ENCODE measurements at regions not wholly inside any gene's neighbourhood (a gene's known extent, or its start where the extent isn't known, plus 50 kb on each side); places are given as distances from the start of the nearest gene placed in this dataset.
A peak's percentile ranks its signal among the peaks of the same experiment; 100 is the strongest.

DNA sequence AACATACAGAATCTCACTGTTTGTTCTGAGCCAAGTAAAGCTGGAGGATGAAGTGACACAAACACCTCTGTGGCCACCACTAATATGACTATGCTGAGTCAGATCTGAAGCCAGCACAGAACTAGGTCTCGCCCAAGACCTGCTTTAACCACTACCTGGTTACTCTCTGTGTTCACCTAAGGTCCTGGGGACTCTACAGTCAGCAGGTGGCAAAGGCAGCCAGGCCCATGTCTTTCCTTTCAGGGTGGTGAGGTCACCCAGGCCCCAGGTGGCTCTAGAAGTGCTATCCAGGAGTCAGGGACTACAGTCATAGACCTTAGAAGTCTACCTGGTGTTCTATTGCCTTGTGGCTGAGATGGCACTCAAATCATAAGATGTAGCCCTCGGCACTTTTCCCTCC, 287.9 kb upstream of the ARRDC4 start:
- no peaks in the 10 kb centered on the region for H3F3A ChIP-seq (ENCODE audit: insufficient read depth, low read length)
- H3K9me3 ChIP-seq (replicated peaks; ENCODE audit: insufficient read depth, low read length): no peaks in the 10 kb centered on the region
- H3K4me2 ChIP-seq (ENCODE audit: low read depth, low read length): no peak overlapping the region
- H3K36me3 ChIP-seq (replicated peaks; ENCODE audit: insufficient read depth, low read length): no peaks in the 10 kb centered on the region
- H4K20me1 ChIP-seq (ENCODE audit: insufficient read depth, low read length): no peaks in the 10 kb centered on the region
- no peaks in the 10 kb centered on the region for H3K79me2 ChIP-seq (ENCODE audit: low read length)
- no peak overlapping the region for H3K4me3 ChIP-seq (ENCODE audit: low read length)
- TF ChIP-seq, protein P1, sequence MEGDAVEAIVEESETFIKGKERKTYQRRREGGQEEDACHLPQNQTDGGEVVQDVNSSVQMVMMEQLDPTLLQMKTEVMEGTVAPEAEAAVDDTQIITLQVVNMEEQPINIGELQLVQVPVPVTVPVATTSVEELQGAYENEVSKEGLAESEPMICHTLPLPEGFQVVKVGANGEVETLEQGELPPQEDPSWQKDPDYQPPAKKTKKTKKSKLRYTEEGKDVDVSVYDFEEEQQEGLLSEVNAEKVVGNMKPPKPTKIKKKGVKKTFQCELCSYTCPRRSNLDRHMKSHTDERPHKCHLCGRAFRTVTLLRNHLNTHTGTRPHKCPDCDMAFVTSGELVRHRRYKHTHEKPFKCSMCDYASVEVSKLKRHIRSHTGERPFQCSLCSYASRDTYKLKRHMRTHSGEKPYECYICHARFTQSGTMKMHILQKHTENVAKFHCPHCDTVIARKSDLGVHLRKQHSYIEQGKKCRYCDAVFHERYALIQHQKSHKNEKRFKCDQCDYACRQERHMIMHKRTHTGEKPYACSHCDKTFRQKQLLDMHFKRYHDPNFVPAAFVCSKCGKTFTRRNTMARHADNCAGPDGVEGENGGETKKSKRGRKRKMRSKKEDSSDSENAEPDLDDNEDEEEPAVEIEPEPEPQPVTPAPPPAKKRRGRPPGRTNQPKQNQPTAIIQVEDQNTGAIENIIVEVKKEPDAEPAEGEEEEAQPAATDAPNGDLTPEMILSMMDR (IDR thresholded peaks at IDR 0.05; ENCODE audit: low read length): no peak
- TF ChIP-seq EZH2phosphoT487 (IDR thresholded peaks at IDR 0.05; ENCODE audit: low read length) (no peak), EZH2 (optimal IDR thresholded peaks at IDR 0.05; ENCODE audit: low read depth, low read length) (no peak)
- no peak overlapping the region for H3K27ac ChIP-seq (ENCODE audit: low read length)
- H3K9me2 ChIP-seq (replicated peaks; ENCODE audit: insufficient read depth, low read length): no peaks in the 10 kb centered on the region
- no peak overlapping the region for H2AFZ ChIP-seq (ENCODE audit: low read length)
- peak; percentile 59 for DNase-seq
- H3K27me3 ChIP-seq (replicated peaks; ENCODE audit: insufficient read depth, low read length): no peaks in the 10 kb centered on the region
- no peaks in the 10 kb centered on the region for H3K4me1 ChIP-seq (ENCODE audit: low read length)
- H3K9ac ChIP-seq (ENCODE audit: low read length): no peak overlapping the region

DNA sequence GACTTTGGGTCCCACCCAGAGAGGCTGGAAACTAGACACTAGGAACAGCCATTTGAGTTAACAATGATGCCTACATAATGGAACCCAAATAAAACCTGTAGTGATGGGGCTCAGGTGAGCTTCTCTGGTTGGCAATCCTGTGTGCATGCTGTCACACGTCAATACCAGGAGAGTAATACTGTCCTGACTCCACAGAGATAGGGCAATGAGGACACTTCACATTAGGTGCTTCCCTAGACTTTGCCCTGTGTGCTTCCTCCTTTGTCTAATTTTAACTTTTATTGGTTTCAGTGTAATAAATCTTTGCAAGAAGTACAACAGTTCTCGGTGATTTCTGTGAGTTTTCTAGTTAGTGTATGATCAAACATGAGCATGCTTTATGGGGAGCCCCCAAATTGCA, 281.8 kb upstream of the ARRDC4 start:
- no peak overlapping the region for H3K27ac ChIP-seq (ENCODE audit: low read length)

DNA sequence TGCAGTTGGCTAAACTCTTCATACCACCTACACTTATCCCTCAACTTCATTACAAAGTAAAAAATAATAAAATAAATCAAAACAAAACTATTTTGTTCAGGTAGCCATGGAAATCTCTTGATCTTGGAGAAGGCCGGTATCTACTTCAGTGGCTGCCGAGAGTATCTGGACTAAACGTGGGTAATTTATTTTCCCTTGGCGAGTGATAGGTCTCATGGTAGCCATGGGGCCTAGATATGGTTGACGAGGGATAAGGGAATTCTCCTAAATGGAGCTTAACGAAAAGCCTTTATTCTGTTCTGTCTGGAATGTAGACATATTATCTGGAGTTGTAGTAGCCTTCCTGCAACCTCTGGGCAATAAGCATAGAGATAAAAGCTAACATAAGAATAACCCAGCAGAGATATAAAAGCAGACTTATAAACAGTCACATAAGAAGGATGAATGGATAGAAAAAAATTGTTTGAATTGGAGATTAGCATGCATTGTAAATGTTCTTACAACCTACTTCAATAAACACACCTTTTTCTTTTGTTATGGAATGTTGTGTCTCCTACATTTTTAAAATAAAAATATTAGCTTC, 281.3 kb upstream of the ARRDC4 start:
- Histone ChIP-seq H3K79me2 (ENCODE audit: low read length) (no peaks in the 10 kb centered on the region), H3K4me1 (ENCODE audit: low read length) (no peaks in the 10 kb centered on the region), H3K4me2 (ENCODE audit: low read depth, low read length) (no peak overlapping the region), H3K27me3 (replicated peaks; ENCODE audit: insufficient read depth, low read length) (no peaks in the 10 kb centered on the region), H3K9me2 (replicated peaks; ENCODE audit: insufficient read depth, low read length) (no peaks in the 10 kb centered on the region), H3K36me3 (replicated peaks; ENCODE audit: insufficient read depth, low read length) (no peaks in the 10 kb centered on the region), H3K9me3 (replicated peaks; ENCODE audit: insufficient read depth, low read length) (no peaks in the 10 kb centered on the region), H3K9ac (ENCODE audit: low read length) (no peak overlapping the region), H4K20me1 (ENCODE audit: insufficient read depth, low read length) (no peaks in the 10 kb centered on the region), H3F3A (ENCODE audit: insufficient read depth, low read length) (no peaks in the 10 kb centered on the region), H2AFZ (ENCODE audit: low read length) (no peak overlapping the region), H3K27ac (ENCODE audit: low read length) (no peak overlapping the region), H3K4me3 (ENCODE audit: low read length) (no peak overlapping the region)
- DNase-seq: no peak
- no peak for TF ChIP-seq EZH2phosphoT487 (IDR thresholded peaks at IDR 0.05; ENCODE audit: low read length)
- TF ChIP-seq, protein P1 (IDR thresholded peaks at IDR 0.05; ENCODE audit: low read length): no peak
- no peak for TF ChIP-seq EZH2 (optimal IDR thresholded peaks at IDR 0.05; ENCODE audit: low read depth, low read length)

More for the DNA sequence above, 281.8 kb upstream of the ARRDC4 start:
- Histone ChIP-seq H2AFZ (ENCODE audit: low read length) (no peak overlapping the region), H3K9me2 (replicated peaks; ENCODE audit: insufficient read depth, low read length) (no peaks in the 10 kb centered on the region), H3F3A (ENCODE audit: insufficient read depth, low read length) (no peaks in the 10 kb centered on the region), H3K9me3 (replicated peaks; ENCODE audit: insufficient read depth, low read length) (no peaks in the 10 kb centered on the region), H3K9ac (ENCODE audit: low read length) (no peak overlapping the region), H3K27me3 (replicated peaks; ENCODE audit: insufficient read depth, low read length) (no peaks in the 10 kb centered on the region), H3K4me3 (ENCODE audit: low read length) (no peak overlapping the region), H4K20me1 (ENCODE audit: insufficient read depth, low read length) (no peaks in the 10 kb centered on the region), H3K4me2 (ENCODE audit: low read depth, low read length) (no peak overlapping the region), H3K79me2 (ENCODE audit: low read length) (no peaks in the 10 kb centered on the region), H3K4me1 (ENCODE audit: low read length) (no peaks in the 10 kb centered on the region), H3K36me3 (replicated peaks; ENCODE audit: insufficient read depth, low read length) (no peaks in the 10 kb centered on the region)
- no peak for DNase-seq
- TF ChIP-seq, protein P1 (IDR thresholded peaks at IDR 0.05; ENCODE audit: low read length): no peak
- TF ChIP-seq EZH2 (optimal IDR thresholded peaks at IDR 0.05; ENCODE audit: low read depth, low read length) (no peak), EZH2phosphoT487 (IDR thresholded peaks at IDR 0.05; ENCODE audit: low read length) (no peak)

Measured in MM.1S (cell line).